ENCODE measurements at regions not wholly inside any gene's neighbourhood (a gene's known extent, or its start where the extent isn't known, plus 50 kb on each side); places are given as distances from the start of the nearest gene placed in this dataset.

GRCh38 chr20:43843096-43843964, 71.3 kb upstream of the TOX2 start:
- WGBS, result 81% methylated on average over 10 of the region's 10 CpGs
- DNase-seq (ENCODE audit: extremely low spot score), result no peak
- H3K27ac ChIP-seq (ENCODE audit: low read depth), result no peak overlapping the region
- no peak overlapping the region for H3K4me3 ChIP-seq (ENCODE audit: low read depth, low read length)
- no peaks in the 10 kb centered on the region for H3K4me1 ChIP-seq (ENCODE audit: insufficient read depth)
- no peaks in the 10 kb centered on the region for H3K36me3 ChIP-seq (ENCODE audit: insufficient read depth)

GRCh38 chr20:43842126-43843020, 72.3 kb upstream of the TOX2 start:
- Histone ChIP-seq H3K27ac (ENCODE audit: low read depth) (no peak overlapping the region), H3K4me1 (ENCODE audit: insufficient read depth) (no peaks in the 10 kb centered on the region), H3K36me3 (ENCODE audit: insufficient read depth) (no peaks in the 10 kb centered on the region), H3K4me3 (ENCODE audit: low read depth, low read length) (no peak overlapping the region)
- DNase-seq (ENCODE audit: extremely low spot score), result no peak
- 82% methylated on average over 9 of the region's 9 CpGs for WGBS

GRCh38 chr20:43840382-43841070, 74.1 kb upstream of the TOX2 start:
- H3K4me1 ChIP-seq (ENCODE audit: insufficient read depth), result no peaks in the 10 kb centered on the region
- no peaks in the 10 kb centered on the region for H3K36me3 ChIP-seq (ENCODE audit: insufficient read depth)
- 64% methylated on average over 11 of the region's 11 CpGs for WGBS
- no peak overlapping the region for H3K27ac ChIP-seq (ENCODE audit: low read depth)
- no peak for DNase-seq (ENCODE audit: extremely low spot score)
- no peak overlapping the region for H3K4me3 ChIP-seq (ENCODE audit: low read depth, low read length)

GRCh38 chr20:43839793-43840199, 74.9 kb upstream of the TOX2 start:
- no peak overlapping the region for H3K27ac ChIP-seq (ENCODE audit: low read depth)
- no peak overlapping the region for H3K4me3 ChIP-seq (ENCODE audit: low read depth, low read length)
- no peaks in the 10 kb centered on the region for H3K4me1 ChIP-seq (ENCODE audit: insufficient read depth)
- WGBS, result 83% methylated on average over 4 of the region's 4 CpGs
- H3K36me3 ChIP-seq (ENCODE audit: insufficient read depth), result no peaks in the 10 kb centered on the region
- DNase-seq (ENCODE audit: extremely low spot score), result no peak

- H3K27ac ChIP-seq (ENCODE audit: low read depth), result no peak overlapping the region
- no peak overlapping the region for H3K4me3 ChIP-seq (ENCODE audit: low read depth, low read length)
- DNase-seq (ENCODE audit: extremely low spot score), result no peak
- no peaks in the 10 kb centered on the region for H3K4me1 ChIP-seq (ENCODE audit: insufficient read depth)
- no peaks in the 10 kb centered on the region for H3K36me3 ChIP-seq (ENCODE audit: insufficient read depth)
- 78% methylated on average over 5 of the region's 5 CpGs for WGBS
Measured at GRCh38 chr20:43838703-43839060, 76.0 kb upstream of the TOX2 start.

DNA sequence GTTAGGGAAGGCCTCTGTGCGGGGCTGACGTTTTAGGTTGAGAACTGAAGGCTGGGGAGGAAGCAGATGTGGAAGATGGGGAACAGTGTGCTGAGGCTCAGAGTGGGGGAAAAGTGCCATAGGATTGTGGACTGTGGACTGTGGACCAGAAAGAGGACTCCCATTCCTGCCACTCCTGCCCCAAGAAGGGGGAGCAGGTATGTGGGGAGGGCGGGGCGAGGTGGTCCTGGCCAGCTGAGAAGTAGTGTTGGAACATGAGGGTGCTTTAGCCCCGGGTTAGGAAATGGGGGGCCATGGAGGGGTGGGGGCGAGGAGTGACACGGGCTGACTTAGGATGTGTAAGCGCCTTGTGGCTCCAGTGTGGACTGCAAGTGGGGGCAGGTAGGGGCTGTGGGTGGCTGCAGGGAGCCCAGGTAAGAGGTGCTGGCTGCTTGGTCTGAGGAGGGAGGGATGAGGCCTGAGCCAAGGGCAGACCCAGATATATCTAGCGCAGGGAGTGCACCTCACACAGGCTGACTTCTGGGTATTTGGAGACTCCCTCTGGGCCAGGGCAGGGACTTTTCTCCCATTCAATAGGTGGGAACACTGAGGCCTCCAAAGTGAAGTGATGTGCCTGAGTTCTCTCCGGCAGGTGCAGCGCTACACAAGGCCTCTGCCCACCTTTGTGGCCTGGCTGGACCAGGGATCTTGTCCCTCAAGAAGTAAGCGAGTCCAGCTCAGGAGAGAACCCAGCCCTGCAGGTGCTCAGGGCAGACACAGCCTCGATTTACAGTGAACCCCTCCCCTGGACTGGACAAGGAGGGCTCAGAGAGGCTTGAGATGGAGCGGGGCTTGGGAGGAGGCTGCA, 76.6 kb upstream of the TOX2 start:
- Histone ChIP-seq H3K4me1 (ENCODE audit: insufficient read depth) (no peaks in the 10 kb centered on the region), H3K36me3 (ENCODE audit: insufficient read depth) (no peaks in the 10 kb centered on the region), H3K27ac (ENCODE audit: low read depth) (no peak overlapping the region), H3K4me3 (ENCODE audit: low read depth, low read length) (no peak overlapping the region)
- whole genome bisulfite sequencing, result 86% methylated on average over 14 of the region's 14 CpGs
- DNase-seq (ENCODE audit: extremely low spot score), result no peak

DNA sequence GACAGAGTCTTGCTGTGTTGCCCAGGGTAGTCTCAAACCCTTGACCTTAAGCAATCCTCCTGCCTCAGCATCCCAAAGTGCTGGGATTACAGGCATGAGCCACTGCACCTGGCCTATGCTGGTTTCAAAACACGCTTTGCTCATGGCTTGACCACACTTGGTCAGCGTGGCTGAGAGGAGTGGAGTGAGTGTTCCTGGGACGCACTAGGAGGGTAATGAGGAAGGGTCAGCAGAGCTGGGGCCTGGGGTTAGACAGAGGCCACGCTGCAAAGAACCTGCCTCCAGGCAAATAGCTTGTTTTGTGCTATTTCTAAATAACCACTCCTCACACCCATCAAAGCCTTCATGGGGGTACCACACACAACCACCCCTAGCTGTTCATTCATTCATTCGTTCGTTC, 77.9 kb upstream of the TOX2 start:
- H3K27ac ChIP-seq (ENCODE audit: low read depth), result no peak overlapping the region
- H3K4me1 ChIP-seq (ENCODE audit: insufficient read depth), result no peaks in the 10 kb centered on the region
- no peak overlapping the region for H3K4me3 ChIP-seq (ENCODE audit: low read depth, low read length)
- H3K36me3 ChIP-seq (ENCODE audit: insufficient read depth), result no peaks in the 10 kb centered on the region
- no peak for DNase-seq (ENCODE audit: extremely low spot score)
- 91% methylated on average over 6 of the region's 6 CpGs for WGBS

GRCh38 chr20:43835944-43836508, 78.6 kb upstream of the TOX2 start:
- 90% methylated on average over 8 of the region's 8 CpGs for WGBS
- no peak overlapping the region for H3K27ac ChIP-seq (ENCODE audit: low read depth)
- H3K4me1 ChIP-seq (ENCODE audit: insufficient read depth), result no peaks in the 10 kb centered on the region
- H3K36me3 ChIP-seq (ENCODE audit: insufficient read depth), result no peaks in the 10 kb centered on the region
- no peak for DNase-seq (ENCODE audit: extremely low spot score)
- no peak overlapping the region for H3K4me3 ChIP-seq (ENCODE audit: low read depth, low read length)

GRCh38 chr20:43833511-43834395, 80.9 kb upstream of the TOX2 start:
- DNase-seq (ENCODE audit: extremely low spot score), result no peak
- H3K4me1 ChIP-seq (ENCODE audit: insufficient read depth), result no peaks in the 10 kb centered on the region
- H3K36me3 ChIP-seq (ENCODE audit: insufficient read depth), result no peaks in the 10 kb centered on the region
- 82% methylated on average over 6 of the region's 6 CpGs for WGBS
- no peak overlapping the region for H3K4me3 ChIP-seq (ENCODE audit: low read depth, low read length)
- H3K27ac ChIP-seq (ENCODE audit: low read depth), result no peak overlapping the region

GRCh38 chr20:43832961-43833360, 81.7 kb upstream of the TOX2 start:
- H3K27ac ChIP-seq (ENCODE audit: low read depth), result no peak overlapping the region
- DNase-seq (ENCODE audit: extremely low spot score), result no peak
- 79% methylated on average over 4 of the region's 4 CpGs for WGBS
- H3K4me3 ChIP-seq (ENCODE audit: low read depth, low read length), result no peak overlapping the region
- no peaks in the 10 kb centered on the region for H3K36me3 ChIP-seq (ENCODE audit: insufficient read depth)
- no peaks in the 10 kb centered on the region for H3K4me1 ChIP-seq (ENCODE audit: insufficient read depth)

DNA sequence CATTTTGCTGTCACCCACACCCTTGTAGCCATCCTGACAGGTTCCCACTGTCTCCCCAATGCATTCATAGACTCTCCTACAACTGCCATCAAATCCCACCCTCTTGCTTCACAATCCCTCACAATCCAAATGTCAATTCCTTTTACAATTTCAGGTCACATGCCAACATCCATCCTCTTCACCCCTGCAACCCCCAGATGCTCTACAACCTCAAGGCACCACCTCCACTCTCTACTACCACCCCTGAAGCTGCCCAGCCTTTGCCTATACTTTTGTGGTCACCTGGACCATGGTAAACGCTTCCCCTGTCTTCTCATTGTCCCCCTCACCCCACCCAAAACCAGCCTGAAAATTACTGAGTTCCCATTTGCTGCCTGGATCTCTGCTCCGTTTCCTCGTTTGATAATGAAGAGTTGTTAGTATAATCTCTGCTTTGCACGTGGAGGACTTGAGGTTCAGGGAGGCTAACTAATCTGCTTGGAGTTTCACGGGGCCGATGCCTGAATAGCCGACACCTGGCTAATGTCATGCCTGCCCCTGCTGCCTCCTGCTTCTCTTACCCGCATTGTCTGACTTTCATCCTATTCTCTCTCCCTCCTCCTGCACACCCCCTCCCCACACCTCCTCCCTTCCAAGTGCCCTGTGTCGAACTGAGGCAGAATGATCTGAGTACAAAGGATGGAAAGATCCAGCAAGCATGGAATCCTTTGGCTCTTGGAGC, 82.4 kb upstream of the TOX2 start:
- H3K4me1 ChIP-seq (ENCODE audit: insufficient read depth), result no peaks in the 10 kb centered on the region
- no peak overlapping the region for H3K4me3 ChIP-seq (ENCODE audit: low read depth, low read length)
- no peaks in the 10 kb centered on the region for H3K36me3 ChIP-seq (ENCODE audit: insufficient read depth)
- H3K27ac ChIP-seq (ENCODE audit: low read depth), result no peak overlapping the region
- 40% methylated on average over 9 of the region's 9 CpGs for WGBS
- DNase-seq (ENCODE audit: extremely low spot score), result no peak

Measured in urinary bladder (tissue), 3 donors.